IMR-90 (cell line): ENCODE measurements at regions not wholly inside any gene's neighbourhood (a gene's known extent, or its start where the extent isn't known, plus 50 kb on each side); places are given as distances from the start of the nearest gene placed in this dataset.

Experiments
- ATAC-seq: fragments of 200-7000 bp; cut with Tn5 transposase; 2 replicates; pipeline ENCODE4 v1.9.1; 2020; ENCODE audit warnings: low read depth, mild to moderate bottlenecking, moderate library complexity
- BruUV-seq: library from RNA; stranded (reverse); fragments of 400-500 nt; replicated peaks from 2 replicates; lab custom pipeline; 2021; lab: Mats Ljungman, UMichigan
- CTCF ChIA-PET: fragments of 300-600 bp; formaldehyde crosslinking; extraction: SDS; loops from one replicate; lab custom pipeline; 2021; ENCODE audit warnings: antibody characterized with exemption; lab: Yijun Ruan, JAX
- POLR2A ChIA-PET: fragments of 300-600 bp; sonication (Branson Sonifier 250); formaldehyde crosslinking; loops from one replicate; lab custom pipeline; 2022; ENCODE audit warnings: antibody characterized with exemption; ENCODE audit not compliant: unreplicated experiment; lab: Charles Lee
- DNase-seq: peaks from one replicate; pipeline ENCODE4 v3.0.0; 2013
- H2AFZ ChIP-seq: replicated peaks from 2 replicates; pipeline ENCODE3; 2013; ENCODE audit warnings: low read length, mild to moderate bottlenecking; ENCODE audit not compliant: poor library complexity
- H2AK5ac ChIP-seq: 2 replicates; pipeline ENCODE4 v1.6.1; 2013; ENCODE audit warnings: low read depth, low read length, inconsistent platforms
- H2AK9ac ChIP-seq: replicated peaks from 2 replicates; pipeline ENCODE3; 2013; ENCODE audit warnings: mild to moderate bottlenecking, low read depth, low read length, moderate library complexity; ENCODE audit not compliant: poor library complexity
- H2BK120ac ChIP-seq: 2 replicates; pipeline ENCODE4 v1.6.1; 2013; ENCODE audit warnings: low read depth, low read length, inconsistent platforms
- H2BK15ac ChIP-seq: 3 replicates; pipeline ENCODE4 v1.6.1; 2013; ENCODE audit warnings: low read depth, low read length, inconsistent platforms
- H2BK20ac ChIP-seq: 2 replicates; pipeline ENCODE4 v1.6.1; 2013; ENCODE audit warnings: low read depth, mild to moderate bottlenecking, inconsistent platforms, low read length, moderate library complexity
- H2BK5ac ChIP-seq: 2 replicates; pipeline ENCODE4 v1.6.1; 2013; ENCODE audit warnings: mild to moderate bottlenecking, low read depth, low read length, inconsistent platforms; ENCODE audit not compliant: poor library complexity, severe bottlenecking
- H3K14ac ChIP-seq: replicated peaks from 2 replicates; pipeline ENCODE4 v1.6.1; 2013; ENCODE audit warnings: low read depth, low read length, inconsistent platforms
- H3K18ac ChIP-seq: 2 replicates; pipeline ENCODE4 v1.6.1; 2013; ENCODE audit warnings: low read depth, low read length, control low read depth
- H3K23ac ChIP-seq: 2 replicates; pipeline ENCODE4 v1.6.1; 2013; ENCODE audit warnings: low read depth, low read length, inconsistent platforms
- H3K27ac ChIP-seq: 2 replicates; pipeline ENCODE4 v1.5.1; 2013; ENCODE audit warnings: mild to moderate bottlenecking, control low read depth, low read length; ENCODE audit not compliant: insufficient read depth
- H3K27me3 ChIP-seq: 2 replicates; pipeline ENCODE4 v1.6.1; 2013; ENCODE audit warnings: low read length; ENCODE audit not compliant: control insufficient read depth, insufficient read depth
- H3K36me3 ChIP-seq: 2 replicates; pipeline ENCODE4 v1.6.1; 2013; ENCODE audit warnings: low read length, mixed read lengths; ENCODE audit not compliant: control insufficient read depth, insufficient read depth
- H3K4ac ChIP-seq: 2 replicates; pipeline ENCODE4 v1.6.1; 2013; ENCODE audit warnings: low read depth, low read length, inconsistent platforms
- H3K4me1 ChIP-seq: 2 replicates; pipeline ENCODE4 v1.6.1; 2013; ENCODE audit warnings: low read length, mixed read lengths; ENCODE audit not compliant: control insufficient read depth, insufficient read depth
- H3K4me2 ChIP-seq: 2 replicates; pipeline ENCODE4 v1.6.1; 2013; ENCODE audit warnings: low read depth, mild to moderate bottlenecking, control low read depth, low read length, moderate library complexity
- H3K4me3 ChIP-seq: 2 replicates; pipeline ENCODE4 v1.5.1; 2013; ENCODE audit warnings: low read depth, mild to moderate bottlenecking, control low read depth, low read length, moderate library complexity; ENCODE audit not compliant: insufficient read depth
- H3K56ac ChIP-seq: 2 replicates; pipeline ENCODE4 v1.6.1; 2013; ENCODE audit warnings: low read length, inconsistent platforms; ENCODE audit not compliant: insufficient read depth; ENCODE audit errors: extremely low read depth
- H3K79me1 ChIP-seq, 2 experiments: 2 replicates each; pipeline ENCODE4 v1.6.1; 2013; ENCODE audit warnings: low read length in 2 of 2, inconsistent platforms in 1 of 2, low read depth in 1 of 2
- H3K9ac ChIP-seq: 2 replicates; pipeline ENCODE4 v1.6.1; 2013; ENCODE audit warnings: low read depth, low read length, control low read depth
- H3K9me1 ChIP-seq: 2 replicates; pipeline ENCODE4 v1.6.1; 2013; ENCODE audit warnings: low read length, inconsistent platforms; ENCODE audit not compliant: insufficient read depth
- H3K9me3 ChIP-seq: 2 replicates; pipeline ENCODE4 v1.6.1; 2013; ENCODE audit warnings: low read length; ENCODE audit not compliant: control insufficient read depth, insufficient read depth
- H4K20me1 ChIP-seq: 2 replicates; pipeline ENCODE4 v1.6.1; 2013; ENCODE audit warnings: low read length, inconsistent platforms; ENCODE audit not compliant: insufficient read depth
- H4K5ac ChIP-seq: 2 replicates; pipeline ENCODE4 v1.6.1; 2013; ENCODE audit warnings: mild to moderate bottlenecking, low read depth, low read length, control low read depth
- H4K8ac ChIP-seq, 2 experiments: 2 replicates each; pipeline ENCODE4 v1.6.1; 2013; ENCODE audit warnings: low read depth in 2 of 2, low read length in 2 of 2, control low read depth in 1 of 2, inconsistent platforms in 1 of 2
- H4K91ac ChIP-seq: 2 replicates; pipeline ENCODE4 v1.6.1; 2013; ENCODE audit warnings: low read depth, low read length, inconsistent platforms; ENCODE audit not compliant: insufficient read depth
- BHLHE40 ChIP-seq: fragments of 150-350 bp; IDR thresholded peaks from 2 replicates; pipeline ENCODE4 v1.6.1; 2016; ENCODE audit warnings: mild to moderate bottlenecking, low read depth, low read length
- CEBPB ChIP-seq: IDR thresholded peaks from 2 replicates; pipeline ENCODE4 v1.6.1; 2012; ENCODE audit warnings: low read depth, low read length, improper control_type of control experiment
- CHD1 ChIP-seq: IDR thresholded peaks from 2 replicates; pipeline ENCODE4 v1.6.1; 2012; ENCODE audit warnings: low read depth, low read length, improper control_type of control experiment
- FOS ChIP-seq: fragments of 150-350 bp; IDR thresholded peaks from 2 replicates; pipeline ENCODE4 v1.6.1; 2016; ENCODE audit warnings: low read depth, low read length
- MAFK ChIP-seq: IDR thresholded peaks from 2 replicates; pipeline ENCODE4 v1.6.1; 2012; ENCODE audit warnings: low read depth, low read length, improper control_type of control experiment
- MAZ ChIP-seq: IDR thresholded peaks from 2 replicates; pipeline ENCODE4 v1.6.1; 2012; ENCODE audit warnings: low read depth, mild to moderate bottlenecking, low read length, improper control_type of control experiment, moderate library complexity, borderline replicate concordance
- MXI1 ChIP-seq: IDR thresholded peaks from 2 replicates; pipeline ENCODE4 v1.6.1; 2012; ENCODE audit warnings: low read depth, mild to moderate bottlenecking, low read length, moderate library complexity, borderline replicate concordance
- NFE2L2 ChIP-seq: fragments of 150-350 bp; IDR thresholded peaks from 2 replicates; pipeline ENCODE4 v1.6.1; 2016; ENCODE audit warnings: low read depth, mild to moderate bottlenecking, low read length
- POLR2A ChIP-seq: IDR thresholded peaks from 2 replicates; pipeline ENCODE4 v1.6.1; 2012; ENCODE audit warnings: mild to moderate bottlenecking, low read depth, low read length
- RAD21 ChIP-seq: IDR thresholded peaks from 2 replicates; pipeline ENCODE4 v1.6.1; 2012; ENCODE audit warnings: low read length, improper control_type of control experiment
- RCOR1 ChIP-seq: IDR thresholded peaks from 2 replicates; pipeline ENCODE4 v1.6.1; 2012; ENCODE audit warnings: mild to moderate bottlenecking, low read length, improper control_type of control experiment; ENCODE audit not compliant: insufficient replicate concordance
- RFX5 ChIP-seq: IDR thresholded peaks from 2 replicates; pipeline ENCODE4 v1.8.0; 2012; ENCODE audit warnings: low read depth, mild to moderate bottlenecking, low read length, moderate library complexity
- SMC3 ChIP-seq: fragments of 150-350 bp; IDR thresholded peaks from 2 replicates; pipeline ENCODE4 v1.6.1; 2016; ENCODE audit warnings: low read depth, mild to moderate bottlenecking, antibody characterized with exemption, low read length, moderate library complexity
- WGBS, 2 experiments: methylation state at CpG; one replicate each; pipeline versions ENCODE4 v1.1.5 to v1.1.7; 2013; ENCODE audit warnings: missing lambda C conversion rate in 2 of 2; ENCODE audit not compliant: insufficient read length in 1 of 2; ENCODE audit errors: extremely low coverage in 2 of 2; 5-methylcytosine and 5-hydroxymethylcytosine counted together
- dilution Hi-C: fragments of 300-500 bp; cut with HindIII; formaldehyde crosslinking; loops from one replicate; pipeline ENCODE4 v1.14.3; 2018; ENCODE audit warnings: low sequenced_read_pairs; ENCODE audit not compliant: unreplicated experiment
- in situ Hi-C: fragments of 300-500 bp; cut with MboI; formaldehyde crosslinking; loops from 3 replicates; pipeline ENCODE4 v1.14.3; 2019; ENCODE audit warnings: low sequenced_read_pairs, inconsistent platforms, mixed read lengths
- intact Hi-C: fragments of 100-400 bp; cut with micrococcal nuclease; formaldehyde crosslinking; loops from 2 replicates; pipeline ENCODE4 v1.10.0; 2022
- TF ChIP-seq, protein P1 (sequence below): conservative IDR thresholded peaks from 2 replicates; pipeline ENCODE4 v1.5.1; 2012; ENCODE audit warnings: mild to moderate bottlenecking, low read depth, low read length, improper control_type of control experiment
- TF ChIP-seq, protein P2 (sequence below): fragments of 150-350 bp; IDR thresholded peaks from 2 replicates; pipeline ENCODE4 v1.6.1; 2017; ENCODE audit warnings: mild to moderate bottlenecking, antibody characterized with exemption, low read length, low read depth
- TF ChIP-seq, protein P3 (sequence below): fragments of 150-350 bp; IDR thresholded peaks from 2 replicates; pipeline ENCODE4 v1.6.1; 2016; ENCODE audit warnings: low read depth, mild to moderate bottlenecking, low read length, moderate library complexity, borderline replicate concordance

DNA sequence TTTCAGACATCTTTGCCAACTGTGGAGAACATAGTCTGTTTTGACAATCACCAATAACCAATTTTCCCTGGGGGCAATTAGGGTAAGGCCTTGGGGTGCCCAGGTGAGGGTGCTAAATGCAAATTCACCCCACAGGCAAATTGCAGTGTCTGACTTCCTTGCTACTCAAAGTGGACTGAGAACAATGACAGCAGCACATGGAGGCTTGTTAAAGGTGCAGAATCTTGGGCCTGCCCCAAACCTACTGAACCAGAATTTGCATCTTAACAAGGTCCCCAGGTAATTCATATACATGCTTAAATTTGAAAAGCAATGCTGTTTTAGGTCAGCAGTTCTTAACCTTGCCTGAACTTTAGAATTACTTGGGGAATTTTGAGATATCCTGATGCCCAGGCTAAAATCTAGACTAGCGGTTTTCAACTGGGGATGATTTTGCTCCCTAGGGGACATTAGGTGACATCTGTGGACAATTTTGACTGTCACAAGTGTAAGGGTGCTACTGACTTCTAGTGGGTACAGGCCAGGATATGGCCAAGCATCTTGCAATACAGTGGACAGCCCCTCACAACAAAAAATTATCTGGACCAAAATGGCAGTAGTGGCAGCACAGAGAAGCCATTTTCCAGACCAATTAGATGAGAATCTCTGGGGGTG, 80.2 kb upstream of the GCFC2 start:
- no peak overlapping the region for H4K5ac ChIP-seq
- intact Hi-C loops = no loop called here
- H3K18ac ChIP-seq = no peak overlapping the region
- H3K9me3 ChIP-seq = no peaks in the 10 kb centered on the region
- H4K8ac ChIP-seq = no peak overlapping the region
- dilution Hi-C loops = no loop called here
- no peak overlapping the region for H3K9ac ChIP-seq
- H2BK20ac ChIP-seq = no peak overlapping the region
- H4K91ac ChIP-seq = no peak overlapping the region
- no peak overlapping the region for H2BK5ac ChIP-seq
- H3K56ac ChIP-seq = no peak overlapping the region
- TF ChIP-seq RAD21 (no peak), MAFK (no peak), FOS (no peak), MXI1 (no peak), CEBPB (no peak), MAZ (no peak), RCOR1 (no peak), CHD1 (no peak), POLR2A (no peak), SMC3 (no peak), RFX5 (no peak), BHLHE40 (no peak), NFE2L2 (no peak)
- TF ChIP-seq, protein P1, sequence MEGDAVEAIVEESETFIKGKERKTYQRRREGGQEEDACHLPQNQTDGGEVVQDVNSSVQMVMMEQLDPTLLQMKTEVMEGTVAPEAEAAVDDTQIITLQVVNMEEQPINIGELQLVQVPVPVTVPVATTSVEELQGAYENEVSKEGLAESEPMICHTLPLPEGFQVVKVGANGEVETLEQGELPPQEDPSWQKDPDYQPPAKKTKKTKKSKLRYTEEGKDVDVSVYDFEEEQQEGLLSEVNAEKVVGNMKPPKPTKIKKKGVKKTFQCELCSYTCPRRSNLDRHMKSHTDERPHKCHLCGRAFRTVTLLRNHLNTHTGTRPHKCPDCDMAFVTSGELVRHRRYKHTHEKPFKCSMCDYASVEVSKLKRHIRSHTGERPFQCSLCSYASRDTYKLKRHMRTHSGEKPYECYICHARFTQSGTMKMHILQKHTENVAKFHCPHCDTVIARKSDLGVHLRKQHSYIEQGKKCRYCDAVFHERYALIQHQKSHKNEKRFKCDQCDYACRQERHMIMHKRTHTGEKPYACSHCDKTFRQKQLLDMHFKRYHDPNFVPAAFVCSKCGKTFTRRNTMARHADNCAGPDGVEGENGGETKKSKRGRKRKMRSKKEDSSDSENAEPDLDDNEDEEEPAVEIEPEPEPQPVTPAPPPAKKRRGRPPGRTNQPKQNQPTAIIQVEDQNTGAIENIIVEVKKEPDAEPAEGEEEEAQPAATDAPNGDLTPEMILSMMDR = no peak
- TF ChIP-seq, protein P2, sequence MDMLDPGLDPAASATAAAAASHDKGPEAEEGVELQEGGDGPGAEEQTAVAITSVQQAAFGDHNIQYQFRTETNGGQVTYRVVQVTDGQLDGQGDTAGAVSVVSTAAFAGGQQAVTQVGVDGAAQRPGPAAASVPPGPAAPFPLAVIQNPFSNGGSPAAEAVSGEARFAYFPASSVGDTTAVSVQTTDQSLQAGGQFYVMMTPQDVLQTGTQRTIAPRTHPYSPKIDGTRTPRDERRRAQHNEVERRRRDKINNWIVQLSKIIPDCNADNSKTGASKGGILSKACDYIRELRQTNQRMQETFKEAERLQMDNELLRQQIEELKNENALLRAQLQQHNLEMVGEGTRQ = no peak
- TF ChIP-seq, protein P3, sequence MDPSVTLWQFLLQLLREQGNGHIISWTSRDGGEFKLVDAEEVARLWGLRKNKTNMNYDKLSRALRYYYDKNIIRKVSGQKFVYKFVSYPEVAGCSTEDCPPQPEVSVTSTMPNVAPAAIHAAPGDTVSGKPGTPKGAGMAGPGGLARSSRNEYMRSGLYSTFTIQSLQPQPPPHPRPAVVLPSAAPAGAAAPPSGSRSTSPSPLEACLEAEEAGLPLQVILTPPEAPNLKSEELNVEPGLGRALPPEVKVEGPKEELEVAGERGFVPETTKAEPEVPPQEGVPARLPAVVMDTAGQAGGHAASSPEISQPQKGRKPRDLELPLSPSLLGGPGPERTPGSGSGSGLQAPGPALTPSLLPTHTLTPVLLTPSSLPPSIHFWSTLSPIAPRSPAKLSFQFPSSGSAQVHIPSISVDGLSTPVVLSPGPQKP = no peak
- in situ Hi-C loops = loop anchor here (25.0 kb wide), 1 partner anchor 796 kb away; no protein-coding TSS in a partner anchor
- DNase-seq (no peak), ATAC-seq (no peak)
- H3K27ac ChIP-seq = no peak overlapping the region
- H3K4me2 ChIP-seq = no peak overlapping the region
- no peak overlapping the region for H2BK120ac ChIP-seq
- H3K4me1 ChIP-seq = no peaks in the 10 kb centered on the region
- no peak overlapping the region for H2AK5ac ChIP-seq
- no peaks in the 10 kb centered on the region for H3K9me1 ChIP-seq
- H2AFZ ChIP-seq = no peak overlapping the region
- H3K79me1 ChIP-seq = no peaks in the 10 kb centered on the region
- no peak overlapping the region for H3K23ac ChIP-seq
- H2AK9ac ChIP-seq = no peak overlapping the region
- no peaks in the 10 kb centered on the region for H3K27me3 ChIP-seq
- POLR2A ChIA-PET = no interaction called here
- no peak overlapping the region for H3K4me3 ChIP-seq
- BruUV-seq = no TSS peak
- no peak overlapping the region for H3K4ac ChIP-seq
- CTCF ChIA-PET = no interaction called here
- no peak overlapping the region for H3K14ac ChIP-seq
- H2BK15ac ChIP-seq = no peak overlapping the region
- H3K36me3 ChIP-seq = no peaks in the 10 kb centered on the region
- H4K20me1 ChIP-seq = no peaks in the 10 kb centered on the region
- no CpG with 5 or more reads among the region's 1 CpG for WGBS, 2 experiments
